ENCODE measurements at regions not wholly inside any gene's neighbourhood (a gene's known extent, or its start where the extent isn't known, plus 50 kb on each side); places are given as distances from the start of the nearest gene placed in this dataset.

DNA sequence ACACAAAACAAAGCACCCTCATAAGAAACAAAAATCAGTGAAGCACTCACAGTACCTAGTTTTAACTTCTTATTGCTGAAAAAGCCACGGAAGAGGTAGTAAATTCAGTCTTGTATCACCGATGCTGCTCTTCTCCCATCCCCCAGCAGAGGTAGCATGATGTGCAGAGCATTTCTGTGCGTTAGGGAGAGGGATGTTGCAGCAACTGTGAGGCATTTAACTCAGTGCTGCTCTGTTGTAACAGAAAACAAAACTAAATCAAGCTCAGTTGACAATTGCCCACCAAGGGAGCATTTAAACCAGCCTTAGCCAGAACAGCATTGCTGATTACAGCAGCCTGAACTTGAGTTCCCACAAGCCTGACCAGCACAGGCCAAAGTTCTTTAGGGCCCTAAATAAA is 1279.7 kb upstream of the ADGRL3 start:
- no peak for DNase-seq

DNA sequence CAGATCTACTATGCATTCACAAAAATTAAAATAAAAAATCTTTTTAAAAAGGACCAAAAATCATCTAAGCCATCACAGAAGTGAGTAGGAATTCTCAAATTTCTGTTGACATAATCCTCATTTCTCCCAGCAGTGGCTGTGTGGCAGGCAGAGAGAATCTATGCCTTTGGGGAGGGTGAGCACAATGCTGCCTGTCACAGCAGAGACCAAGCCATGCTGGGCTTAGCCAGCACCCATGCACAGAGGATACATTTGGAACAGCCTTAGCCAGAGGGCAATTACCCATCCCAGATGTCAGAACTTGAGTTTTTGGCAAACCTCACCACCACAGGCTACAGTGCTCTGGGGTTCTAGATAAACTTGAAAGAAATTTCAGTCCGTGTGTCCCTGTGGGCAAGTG is 1274.8 kb upstream of the ADGRL3 start:
- no peak for DNase-seq

DNA sequence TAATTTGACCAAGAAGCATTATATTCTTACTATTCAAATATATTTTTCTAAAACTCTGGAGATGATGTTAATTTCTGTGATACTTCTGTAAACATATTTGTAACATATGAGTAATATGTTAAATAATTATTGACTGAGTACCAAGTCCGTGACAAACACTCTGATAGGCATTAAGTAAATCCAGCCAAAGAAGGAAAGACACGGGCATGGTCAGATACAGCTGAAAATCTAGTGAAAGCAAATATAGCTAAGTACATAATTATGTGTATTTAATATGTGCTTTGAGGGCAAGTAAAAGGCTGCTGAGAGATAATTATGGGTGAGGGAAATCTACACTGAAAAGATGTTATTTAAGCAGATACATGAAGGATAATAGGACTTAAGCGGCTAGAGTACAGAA is 1263.6 kb upstream of the ADGRL3 start:
- peak; percentile 16 to 33 for DNase-seq

DNA sequence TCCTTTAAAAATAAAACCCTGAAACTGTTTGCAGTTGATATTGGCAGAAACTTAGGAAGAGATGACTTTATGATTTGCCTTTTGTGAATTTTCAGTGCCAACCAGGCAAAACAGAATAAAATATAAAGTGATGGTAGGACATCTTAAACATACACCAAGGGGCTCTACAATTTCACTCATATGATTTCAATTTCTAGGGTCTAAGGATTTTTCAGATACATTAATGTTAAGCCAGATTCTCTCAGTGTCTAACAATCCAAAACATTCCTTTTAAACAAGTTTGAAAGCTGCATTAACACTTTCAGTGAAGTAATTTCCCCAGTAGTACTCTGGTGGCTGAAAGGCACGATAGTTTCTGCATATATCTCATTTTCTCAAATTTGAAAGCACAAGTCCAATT is 1262.0 kb upstream of the ADGRL3 start:
- no peak for DNase-seq

DNA sequence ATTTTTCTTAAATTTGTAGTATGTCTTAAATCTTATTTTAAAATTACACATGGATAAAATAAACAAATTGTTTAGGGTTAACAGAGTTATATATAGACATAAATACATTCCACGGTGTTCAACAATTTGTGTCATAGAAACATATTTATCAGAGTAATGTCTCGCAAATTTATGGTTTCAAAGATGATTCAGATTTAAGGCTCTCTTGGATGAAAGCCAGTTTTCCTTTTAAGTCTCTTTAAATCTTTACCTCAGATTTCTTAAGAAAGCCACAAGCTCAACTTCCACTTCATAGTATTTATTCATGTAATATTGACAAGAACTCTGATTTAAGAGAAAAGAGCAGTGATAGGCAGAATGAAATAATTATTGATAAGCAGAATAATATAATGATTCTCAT is 1254.8 kb upstream of the ADGRL3 start:
- DNase-seq, result no peak

DNA sequence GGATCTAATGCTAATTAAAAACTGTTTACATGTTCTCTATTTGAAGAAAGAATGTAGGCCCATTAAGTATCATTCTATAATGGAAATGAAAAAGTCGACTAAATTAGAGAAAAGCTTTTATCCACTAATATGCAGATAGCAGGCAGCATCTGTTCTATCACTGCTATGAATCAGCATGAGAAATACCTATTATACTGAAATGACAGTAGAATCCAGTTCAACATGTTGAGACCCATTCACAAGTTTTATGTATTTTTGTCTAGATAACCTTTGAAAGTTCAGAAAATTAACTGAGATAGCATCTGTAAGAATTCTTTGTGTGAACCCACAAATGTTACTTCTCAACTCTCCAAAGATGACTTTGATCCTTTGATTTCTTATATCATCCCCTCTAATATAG is 1254.4 kb upstream of the ADGRL3 start:
- no peak for DNase-seq

DNA sequence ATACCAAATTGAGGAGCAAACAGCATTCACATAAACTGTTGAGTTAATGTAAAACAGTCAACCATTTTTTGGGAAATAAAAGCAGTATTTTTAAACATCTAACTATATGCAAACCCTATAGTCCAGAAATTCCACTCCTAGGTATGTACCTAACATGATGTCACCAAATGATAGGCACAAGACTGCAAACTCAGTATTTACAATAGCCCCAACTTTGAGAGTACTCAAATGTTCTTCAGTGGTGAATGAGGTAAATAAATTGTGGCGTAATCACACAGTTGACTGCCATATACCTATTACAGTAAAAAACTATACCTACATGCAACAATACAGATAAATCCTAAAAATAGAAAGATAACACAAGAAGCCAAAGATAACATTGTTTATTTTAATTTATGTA is 1243.8 kb upstream of the ADGRL3 start:
- peak in 1 of 2 experiments; percentile 17 for DNase-seq

DNA sequence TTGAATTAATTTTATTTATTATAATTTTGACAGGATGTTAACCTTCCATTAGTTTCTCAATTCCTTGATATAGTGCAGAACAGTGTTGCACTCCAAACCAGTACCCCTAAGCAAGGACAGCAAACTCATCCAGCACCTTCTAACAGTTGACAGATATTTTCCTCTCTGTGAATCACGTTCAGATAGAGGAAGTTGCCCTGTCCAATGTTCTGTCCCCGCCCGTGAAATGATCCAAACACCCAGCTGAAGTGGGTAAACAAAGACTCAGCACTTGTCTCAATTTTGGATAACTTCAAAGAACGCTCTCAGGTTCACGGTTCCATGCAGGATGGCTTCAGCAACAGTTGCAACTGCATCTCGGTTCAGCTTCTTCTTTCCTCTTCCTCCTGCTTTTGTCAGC is 1240.0 kb upstream of the ADGRL3 start:
- no peak for DNase-seq

DNA sequence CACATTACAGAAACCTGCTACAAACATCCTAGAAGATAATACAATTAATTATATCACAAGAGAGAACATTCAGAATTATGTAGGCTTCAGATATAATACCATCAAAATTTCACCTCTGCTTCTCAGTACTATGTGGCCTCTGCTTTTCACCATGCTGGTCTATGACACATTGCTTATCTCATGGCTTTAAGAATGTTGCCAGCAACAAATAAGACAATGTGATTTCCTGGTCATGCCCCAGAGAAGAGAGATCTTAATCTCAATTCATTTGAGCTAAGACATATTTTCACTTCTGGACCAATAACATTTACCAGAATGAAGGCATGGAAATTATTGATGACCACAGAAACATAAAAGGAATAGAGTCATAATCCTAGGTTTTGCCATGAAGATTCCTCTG is 1233.4 kb upstream of the ADGRL3 start:
- DNase-seq, result no peak

DNA sequence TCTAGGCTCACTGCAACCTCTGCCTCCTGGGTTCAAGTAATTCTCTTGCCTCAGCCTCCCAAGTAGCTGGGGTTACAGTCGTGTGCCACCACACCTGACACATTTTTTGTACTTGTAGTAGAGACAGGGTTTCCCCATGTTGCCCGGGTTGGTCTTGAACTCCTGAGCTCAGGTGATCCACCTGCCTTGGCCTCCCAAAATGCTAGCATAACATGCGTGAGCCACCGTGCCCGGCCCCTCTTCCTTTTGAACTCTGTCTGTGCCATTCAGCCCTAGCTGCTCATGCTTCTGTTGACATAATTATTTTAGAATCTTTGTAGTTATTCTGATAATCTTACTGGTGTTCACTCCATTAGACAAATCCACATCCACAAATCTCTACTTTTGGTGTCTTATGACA is 1231.3 kb upstream of the ADGRL3 start:
- DNase-seq, result no peak

DNA sequence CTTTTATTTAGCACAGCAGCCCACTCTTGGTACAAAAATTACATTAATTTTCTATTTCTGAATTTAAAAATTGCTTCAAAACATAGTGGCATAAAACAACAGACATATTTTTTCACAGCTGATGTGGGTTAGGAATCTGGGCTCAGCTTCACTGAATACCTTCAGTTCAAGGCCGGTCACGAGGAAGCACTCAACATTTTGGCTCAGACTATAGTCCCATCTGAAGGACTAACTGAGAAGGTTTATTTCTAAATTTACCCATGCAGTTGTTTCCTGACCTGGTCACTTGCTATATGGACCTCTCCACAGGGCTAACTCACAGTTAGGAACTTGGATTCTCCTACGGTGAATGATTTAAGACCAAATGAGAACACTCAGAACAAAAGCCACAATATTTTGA is 1230.2 kb upstream of the ADGRL3 start:
- DNase-seq, result no peak

DNA sequence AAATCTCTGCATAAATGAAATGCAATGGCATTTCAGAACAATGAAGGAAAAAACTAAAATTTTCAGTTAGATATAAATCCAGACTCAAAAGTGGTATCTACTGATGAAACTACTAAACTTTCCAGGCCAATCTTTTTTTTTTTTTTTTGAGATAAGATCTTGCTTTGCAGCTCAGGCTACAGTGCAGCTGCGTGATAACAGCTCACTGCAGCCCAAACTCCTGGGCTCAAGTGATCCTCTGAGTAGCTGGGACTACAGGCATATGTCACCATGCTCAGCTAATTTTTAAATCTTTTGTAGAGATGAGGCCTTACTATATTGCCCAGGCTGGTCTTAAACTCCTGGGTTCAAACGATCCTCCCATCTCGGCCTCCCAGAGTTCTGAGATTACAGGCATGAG is 1228.2 kb upstream of the ADGRL3 start:
- no peak for DNase-seq

DNA sequence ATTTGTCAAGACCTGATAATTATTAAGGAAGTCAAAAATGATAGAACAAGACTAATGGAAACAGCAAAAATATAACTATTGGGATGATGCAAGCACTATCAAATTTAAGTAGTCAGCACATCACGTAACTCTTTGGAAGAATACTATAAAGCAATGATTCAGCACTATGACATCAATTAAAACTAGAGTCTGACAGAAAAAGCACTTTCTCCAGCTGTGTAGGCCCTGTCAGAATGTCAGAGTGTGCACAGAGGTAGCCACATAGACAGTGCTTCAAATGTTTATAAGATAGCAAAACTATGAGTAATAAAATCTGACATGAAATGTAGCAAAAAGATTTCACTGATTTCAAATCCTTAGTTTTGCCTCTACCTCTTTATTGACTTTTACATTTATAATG is 1226.6 kb upstream of the ADGRL3 start:
- DNase-seq, result no peak

DNA sequence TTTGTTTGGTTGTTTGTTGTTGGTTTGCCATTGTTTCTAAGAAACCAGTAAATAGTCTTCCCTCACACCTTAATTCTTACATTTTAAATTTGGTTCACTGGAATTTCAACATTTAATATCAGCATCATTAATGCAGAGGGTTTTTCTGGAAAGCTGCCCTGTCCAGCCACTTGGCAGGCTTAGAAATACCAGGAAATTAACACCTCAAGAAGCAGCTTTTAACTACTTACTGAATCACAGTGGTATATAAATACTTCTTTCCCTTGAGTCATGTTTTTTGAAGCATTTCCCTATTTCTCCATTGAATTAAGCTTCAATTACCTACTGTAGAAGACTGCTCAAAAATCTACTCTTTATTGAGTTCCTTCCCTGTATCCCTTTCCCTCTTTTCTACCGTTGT is 1221.1 kb upstream of the ADGRL3 start:
- no peak for DNase-seq

DNA sequence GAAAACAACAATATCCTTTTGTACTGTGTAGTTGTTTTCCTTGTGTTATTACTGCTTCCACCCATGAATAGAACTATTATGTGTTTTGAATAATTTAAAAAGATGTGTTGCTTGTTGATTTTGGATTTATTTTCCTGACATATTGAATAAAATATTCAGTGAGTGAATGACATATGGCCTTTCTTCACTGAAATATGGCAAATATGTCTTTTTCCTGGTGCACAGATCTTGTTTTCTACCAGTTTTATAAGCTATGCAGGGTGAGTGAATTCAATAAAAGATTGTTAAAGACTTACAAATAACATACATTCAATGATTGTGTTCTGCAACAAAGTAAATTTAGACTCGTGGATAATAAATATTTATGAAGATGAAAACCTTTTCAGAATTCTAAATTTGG is 1216.3 kb upstream of the ADGRL3 start:
- DNase-seq, result no peak

DNA sequence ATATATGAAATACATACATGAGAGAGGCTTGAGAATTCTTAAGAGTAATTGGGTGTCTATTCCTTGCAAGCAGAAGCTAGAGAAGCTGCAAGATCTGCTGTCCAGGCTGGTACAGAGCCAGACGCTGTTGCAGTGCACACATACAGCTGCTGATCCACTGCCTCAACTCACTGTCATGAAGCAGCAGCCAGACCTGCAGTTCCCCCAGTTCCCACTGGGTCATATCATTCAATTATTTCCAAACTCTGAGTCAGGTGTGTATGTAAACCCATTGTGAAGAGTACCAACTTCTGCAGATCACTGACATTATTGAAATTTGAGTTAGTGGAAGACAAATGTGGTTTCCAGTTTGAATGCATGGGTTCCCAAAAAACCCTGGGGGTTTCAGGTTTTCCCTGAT is 1212.8 kb upstream of the ADGRL3 start:
- DNase-seq, result no peak

DNA sequence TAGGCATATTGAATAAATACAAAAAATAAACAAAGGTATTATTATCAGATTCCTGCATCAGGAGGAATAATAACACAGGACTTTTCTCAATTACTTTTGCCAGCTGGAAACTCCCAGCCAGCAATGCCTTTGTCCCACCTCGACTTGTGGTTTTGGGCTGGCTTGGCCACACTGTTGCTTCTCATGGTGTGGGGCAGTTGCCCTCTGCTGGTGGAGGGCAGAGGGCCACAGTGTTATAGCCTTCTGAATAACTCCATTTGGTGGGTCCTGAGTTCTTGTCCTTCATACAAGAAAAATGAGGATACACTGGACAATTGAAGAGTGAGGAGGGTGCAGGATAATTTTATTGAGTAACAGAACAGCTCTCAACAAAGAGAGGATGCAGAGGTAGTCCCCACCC is 1206.0 kb upstream of the ADGRL3 start:
- no peak for DNase-seq

DNA sequence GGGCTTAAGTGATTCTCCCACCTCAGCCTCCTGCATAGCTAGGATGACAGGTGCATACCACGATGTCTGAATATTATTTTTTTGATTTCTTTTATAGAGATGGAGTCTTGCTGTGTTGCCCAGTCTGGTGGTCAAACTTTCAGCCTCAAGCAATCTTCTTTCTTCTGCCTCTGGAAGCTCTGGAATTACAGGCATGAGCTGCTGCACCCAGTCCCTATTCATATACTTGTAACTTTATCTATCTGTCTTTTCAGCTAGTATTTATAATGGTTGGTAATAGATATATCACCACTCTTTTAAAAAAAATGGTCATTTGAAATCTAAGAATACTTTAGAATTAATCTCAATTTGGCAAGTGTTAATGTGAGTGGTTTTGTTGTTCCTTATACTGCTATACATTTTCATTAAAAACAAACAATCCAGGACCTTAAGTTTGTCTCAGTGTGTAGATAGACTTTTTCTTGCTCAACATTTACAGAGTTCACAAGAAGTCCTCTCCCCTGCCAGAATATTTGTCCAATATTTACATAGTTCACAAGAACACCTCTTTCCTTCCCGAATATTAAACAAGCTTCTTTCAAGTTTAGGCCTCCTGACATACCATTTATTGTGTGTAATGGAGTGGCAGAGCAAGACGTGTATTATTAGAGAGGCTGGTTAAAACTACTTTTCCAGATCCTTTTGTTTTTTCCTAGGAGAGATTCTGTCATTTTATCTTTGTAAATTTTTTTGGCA is 1197.4 kb upstream of the ADGRL3 start:
- no peak for DNase-seq

DNA sequence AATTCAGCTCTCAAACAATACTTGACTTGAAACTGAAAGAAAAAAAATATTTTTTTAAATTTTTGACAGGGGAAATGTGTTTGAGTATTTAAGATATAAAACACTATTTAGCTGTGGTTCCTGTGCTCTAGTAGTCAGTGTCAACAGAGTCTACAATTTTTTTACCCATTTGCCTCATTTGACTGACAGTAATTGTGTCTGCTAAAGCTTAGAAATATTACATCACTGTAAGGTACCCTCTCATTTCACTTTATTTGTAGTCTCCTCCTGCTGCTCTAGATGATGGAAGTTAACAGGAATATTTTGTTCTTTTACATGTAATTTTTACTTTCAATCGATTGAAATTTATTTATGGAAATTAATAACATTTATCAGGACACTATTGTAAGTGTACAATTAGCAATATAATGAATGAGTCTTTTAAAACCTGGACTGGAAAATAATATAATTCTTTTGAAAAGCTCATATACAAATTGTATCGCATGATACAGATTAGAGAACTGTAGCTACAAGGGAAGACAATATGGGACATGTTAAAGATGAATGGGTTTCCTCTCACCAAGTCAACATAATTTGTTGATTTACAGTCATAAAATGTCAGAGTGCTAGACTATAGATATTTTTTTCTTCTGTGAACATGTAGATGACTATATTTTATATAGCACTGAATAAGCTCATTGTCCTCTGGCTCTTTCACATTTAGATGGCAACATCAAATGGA is 1186.5 kb upstream of the ADGRL3 start:
- DNase-seq, result no peak

DNA sequence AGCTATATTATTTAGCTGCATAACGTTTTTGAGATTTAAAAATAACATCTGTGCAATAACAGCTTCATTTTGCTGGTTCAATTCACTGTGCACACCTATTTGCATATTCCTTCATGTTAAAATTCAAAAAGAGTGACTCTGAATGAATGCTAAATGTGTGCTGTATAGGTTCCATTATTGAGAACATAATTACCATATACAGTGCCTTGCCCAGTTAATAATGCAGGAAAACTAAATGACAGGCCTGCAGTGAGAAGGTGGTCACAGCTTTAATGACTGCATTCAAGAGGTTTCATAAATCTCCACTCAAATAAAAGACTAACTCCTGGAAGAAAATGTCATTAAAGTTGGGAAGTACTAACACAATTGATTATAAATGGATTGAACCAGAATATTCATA is 1183.2 kb upstream of the ADGRL3 start:
- no peak for DNase-seq

DNA sequence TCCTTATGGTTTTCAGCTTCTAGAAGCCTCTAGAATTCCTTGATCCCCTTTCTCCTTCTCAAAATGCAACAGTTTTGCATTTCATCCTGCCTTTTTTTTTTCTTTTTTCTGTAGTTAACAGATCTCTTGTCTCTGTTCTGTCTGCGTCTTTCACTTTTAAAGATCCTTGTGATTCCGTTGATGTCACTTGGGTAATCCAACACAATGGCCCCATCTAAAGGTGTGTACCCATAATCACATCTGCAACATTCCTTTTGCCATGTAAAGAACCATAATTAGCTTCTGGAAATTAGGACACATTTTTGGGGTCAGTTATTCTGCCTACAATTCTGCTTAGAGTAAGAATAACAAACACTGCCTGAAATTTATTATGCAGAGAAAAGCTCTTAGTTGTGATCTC is 1180.9 kb upstream of the ADGRL3 start:
- no peak for DNase-seq

DNA sequence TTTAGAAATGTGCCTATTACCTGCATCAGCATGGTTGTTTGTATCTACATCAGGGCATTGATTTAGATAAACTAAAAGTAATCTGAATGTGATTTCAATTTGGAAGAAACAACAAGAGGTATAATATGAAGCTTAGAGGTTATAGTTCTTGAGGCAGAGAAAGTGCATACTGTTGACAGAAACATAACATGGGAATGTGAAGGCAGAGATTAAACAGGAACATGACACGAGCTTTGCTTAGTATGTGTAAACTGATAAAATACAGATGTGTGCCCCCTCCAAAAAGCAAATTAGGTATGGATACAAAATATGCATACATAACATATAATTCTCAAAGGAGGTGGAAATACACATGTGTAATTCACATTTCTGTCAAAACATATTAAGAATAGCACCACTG is 1180.2 kb upstream of the ADGRL3 start:
- DNase-seq, result no peak

DNA sequence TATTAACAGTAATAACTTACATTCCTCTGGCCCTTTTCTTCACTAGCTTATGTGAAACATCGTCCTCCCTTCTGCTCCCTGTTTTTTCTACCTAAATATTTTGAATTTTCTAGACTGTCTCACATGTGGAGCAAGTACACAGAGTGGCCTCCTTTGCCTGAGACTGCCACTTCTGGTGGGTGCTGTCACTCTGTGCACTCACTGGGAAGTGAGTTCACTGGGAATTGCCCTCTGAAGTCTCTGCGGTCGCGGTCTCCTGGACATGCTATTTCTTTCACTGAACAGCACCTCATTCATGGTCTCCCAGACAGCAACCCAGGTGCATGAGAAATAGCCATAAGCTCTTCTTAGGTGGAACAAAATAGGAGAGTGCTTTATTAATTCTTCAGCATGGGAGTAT is 1179.7 kb upstream of the ADGRL3 start:
- no peak for DNase-seq

DNA sequence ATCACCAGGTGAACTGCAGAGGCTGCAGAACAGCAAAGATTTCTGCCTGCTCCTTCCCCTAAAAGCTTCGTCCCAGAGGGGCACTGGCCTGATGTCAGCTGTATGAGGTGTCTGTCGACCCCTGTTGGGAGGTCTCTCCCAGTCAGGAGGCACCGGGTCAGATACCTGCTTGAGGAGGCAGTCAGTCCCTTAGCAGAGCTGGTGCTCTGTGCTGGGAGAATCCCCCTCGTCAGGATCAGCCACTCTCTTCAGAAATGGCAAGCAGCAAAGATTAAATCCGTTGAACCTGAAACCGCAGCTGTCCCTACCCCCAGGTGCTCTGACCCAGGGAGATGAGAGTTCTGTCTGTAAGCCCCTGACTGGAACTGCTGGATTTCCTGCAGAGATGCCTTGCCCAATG is 1166.3 kb upstream of the ADGRL3 start:
- no peak for DNase-seq

DNA sequence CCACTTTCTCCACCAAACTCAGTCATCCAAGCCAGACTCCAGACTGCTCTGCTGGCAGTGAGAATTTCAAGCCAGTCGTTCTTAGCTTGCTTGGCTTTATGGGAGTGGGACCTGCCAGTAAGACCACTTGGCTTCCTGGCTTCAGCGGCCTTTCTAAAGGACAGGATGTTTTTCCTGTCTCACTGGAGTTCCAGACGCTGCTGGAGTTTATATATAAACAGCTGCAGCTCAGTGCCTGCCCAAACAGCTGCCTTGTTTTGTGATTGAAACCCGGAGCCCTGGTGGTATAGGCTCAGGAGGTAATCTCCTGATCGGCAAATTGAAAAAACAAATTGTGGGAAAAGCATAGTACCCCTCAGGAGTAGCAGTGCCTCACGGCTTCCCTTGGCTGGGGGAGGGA is 1165.8 kb upstream of the ADGRL3 start:
- DNase-seq, result peak; percentile 55 to 72

All from SHP77 (cell line).